ENCODE measurements at regions not wholly inside any gene's neighbourhood (a gene's known extent, or its start where the extent isn't known, plus 50 kb on each side); places are given as distances from the start of the nearest gene placed in this dataset.
"Not testable (repeated sequence)": the region's sequence is repeated elsewhere in the genome, so short reads cannot be mapped to it uniquely, and the experiment has no call there.

DNA sequence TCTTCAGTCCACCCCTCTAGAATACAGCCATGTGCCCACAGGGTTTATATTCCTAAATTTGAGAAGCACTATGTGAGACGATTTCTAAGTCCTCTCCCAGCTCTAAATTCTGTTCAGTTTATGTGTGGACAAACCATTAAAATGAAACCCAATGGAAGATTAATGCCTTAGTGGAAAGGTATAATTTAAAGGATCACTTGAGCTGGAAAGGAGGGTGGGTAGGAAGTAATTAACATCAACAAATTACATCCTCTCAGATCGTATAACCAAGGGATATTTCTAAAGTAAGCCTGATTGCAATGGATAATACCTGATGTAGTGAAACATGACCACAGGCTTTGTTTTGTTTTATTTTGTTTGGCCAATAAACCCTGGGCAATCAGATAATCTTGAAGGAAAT, 511.0 kb upstream of the COBL start:
- Mint-ChIP-seq H3K9me3 (peaks cover 15% of the 10 kb centered on the region), H3K36me3 (ENCODE audit: low read depth) (no peaks in the 10 kb centered on the region)

DNA sequence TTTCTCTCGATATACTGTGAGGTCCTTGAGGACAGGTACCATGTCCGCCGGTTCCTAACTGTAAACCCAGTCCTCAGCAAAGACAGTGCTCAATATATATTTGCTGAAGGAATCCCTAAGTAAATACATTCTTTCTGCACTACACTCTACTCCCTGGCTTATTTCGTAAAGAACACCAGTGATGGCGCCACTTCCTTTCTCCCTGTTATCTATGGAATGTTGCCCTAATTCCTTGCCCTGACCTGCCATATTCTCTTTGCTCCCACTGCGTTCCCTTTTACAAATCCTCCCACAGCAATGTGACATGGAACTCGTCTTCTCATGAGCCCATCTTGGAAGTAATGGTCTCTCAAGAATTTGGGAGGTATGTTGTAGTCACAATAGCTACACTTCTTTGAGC, 507.4 kb upstream of the COBL start:
- H3K4me1 Mint-ChIP-seq = no peaks in the 10 kb centered on the region

More for the DNA sequence above, 511.0 kb upstream of the COBL start:
- TF ChIP-seq, protein P1, sequence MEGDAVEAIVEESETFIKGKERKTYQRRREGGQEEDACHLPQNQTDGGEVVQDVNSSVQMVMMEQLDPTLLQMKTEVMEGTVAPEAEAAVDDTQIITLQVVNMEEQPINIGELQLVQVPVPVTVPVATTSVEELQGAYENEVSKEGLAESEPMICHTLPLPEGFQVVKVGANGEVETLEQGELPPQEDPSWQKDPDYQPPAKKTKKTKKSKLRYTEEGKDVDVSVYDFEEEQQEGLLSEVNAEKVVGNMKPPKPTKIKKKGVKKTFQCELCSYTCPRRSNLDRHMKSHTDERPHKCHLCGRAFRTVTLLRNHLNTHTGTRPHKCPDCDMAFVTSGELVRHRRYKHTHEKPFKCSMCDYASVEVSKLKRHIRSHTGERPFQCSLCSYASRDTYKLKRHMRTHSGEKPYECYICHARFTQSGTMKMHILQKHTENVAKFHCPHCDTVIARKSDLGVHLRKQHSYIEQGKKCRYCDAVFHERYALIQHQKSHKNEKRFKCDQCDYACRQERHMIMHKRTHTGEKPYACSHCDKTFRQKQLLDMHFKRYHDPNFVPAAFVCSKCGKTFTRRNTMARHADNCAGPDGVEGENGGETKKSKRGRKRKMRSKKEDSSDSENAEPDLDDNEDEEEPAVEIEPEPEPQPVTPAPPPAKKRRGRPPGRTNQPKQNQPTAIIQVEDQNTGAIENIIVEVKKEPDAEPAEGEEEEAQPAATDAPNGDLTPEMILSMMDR (IDR thresholded peaks at IDR 0.05; ENCODE audit: unreplicated experiment in 3 of 3) = no peak
- H3K4me1 Mint-ChIP-seq = no peaks in the 10 kb centered on the region
- H3K4me3 Mint-ChIP-seq = no peak overlapping the region
- no peaks in the 10 kb centered on the region for H3K27me3 Mint-ChIP-seq (ENCODE audit: low read depth)
- no peak overlapping the region for H3K27ac Mint-ChIP-seq

DNA sequence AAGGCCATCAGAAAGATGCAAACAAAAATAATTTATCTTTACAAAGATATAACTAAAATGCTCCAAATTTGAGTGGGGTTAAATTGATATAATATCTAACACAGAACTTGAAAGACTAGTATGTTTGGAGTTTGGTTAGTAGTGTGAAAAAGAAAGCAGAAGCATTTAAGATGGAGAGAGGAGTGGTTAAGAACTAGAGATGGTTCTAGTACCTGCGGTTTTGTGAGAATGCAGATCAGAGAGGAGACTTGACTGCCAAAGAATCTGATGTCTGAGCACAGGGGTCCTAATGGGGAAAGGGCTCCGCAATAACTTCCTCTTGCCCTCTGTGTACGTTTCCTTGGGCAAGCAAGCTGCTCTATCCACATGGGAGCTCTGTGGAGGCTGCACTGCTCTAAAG, 506.8 kb upstream of the COBL start:
- Mint-ChIP-seq H3K27me3 (ENCODE audit: low read depth) (no peaks in the 10 kb centered on the region), H3K36me3 (ENCODE audit: low read depth) (no peaks in the 10 kb centered on the region), H3K4me1 (no peaks in the 10 kb centered on the region), H3K4me3 (no peak overlapping the region), H3K27ac (no peak overlapping the region), H3K9me3 (peaks cover 4% of the 10 kb centered on the region)
- TF ChIP-seq, protein P1 (IDR thresholded peaks at IDR 0.05; ENCODE audit: unreplicated experiment in 3 of 3) = no peak

More for the DNA sequence above, 507.4 kb upstream of the COBL start:
- TF ChIP-seq, protein P1 (IDR thresholded peaks at IDR 0.05; ENCODE audit: unreplicated experiment in 3 of 3) = no peak
- no peaks in the 10 kb centered on the region for H3K27me3 Mint-ChIP-seq (ENCODE audit: low read depth)
- H3K36me3 Mint-ChIP-seq (ENCODE audit: low read depth) = no peaks in the 10 kb centered on the region
- no peak overlapping the region for H3K27ac Mint-ChIP-seq
- peaks cover 5% of the 10 kb centered on the region for H3K9me3 Mint-ChIP-seq
- no peak overlapping the region for H3K4me3 Mint-ChIP-seq

DNA sequence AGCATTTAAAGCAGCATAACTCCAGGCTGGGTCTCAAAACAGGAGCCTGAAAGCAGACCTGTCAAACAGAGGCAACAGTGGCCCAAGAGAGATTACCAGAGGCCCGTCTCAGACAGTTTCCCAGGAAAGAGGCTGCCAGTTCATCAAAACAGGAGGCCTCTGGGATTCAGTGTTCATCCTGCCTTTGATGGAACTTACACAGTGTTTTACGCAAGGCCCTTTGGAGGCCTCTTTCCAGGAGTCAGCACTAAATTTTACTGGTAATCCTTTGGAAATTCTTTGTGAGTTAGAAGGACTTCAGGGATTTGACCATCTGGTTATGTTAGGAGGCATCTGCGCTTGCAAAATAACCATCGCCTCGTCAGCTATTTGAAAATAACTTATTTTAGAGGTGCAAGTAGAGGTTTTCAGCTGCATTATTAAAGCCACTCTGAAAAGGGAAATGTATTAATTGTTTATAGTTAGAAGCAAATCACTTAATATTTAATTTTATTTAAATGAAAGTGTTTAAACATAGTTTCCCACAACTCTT, 501.2 kb upstream of the COBL start:
- Mint-ChIP-seq H3K9me3 (peaks cover 10% of the 10 kb centered on the region), H3K36me3 (ENCODE audit: low read depth) (no peaks in the 10 kb centered on the region), H3K27me3 (ENCODE audit: low read depth) (no peaks in the 10 kb centered on the region), H3K27ac (no peak overlapping the region), H3K4me3 (no peak overlapping the region), H3K4me1 (peaks cover 3% of the 10 kb centered on the region)
- TF ChIP-seq, protein P1 (IDR thresholded peaks at IDR 0.05; ENCODE audit: unreplicated experiment in 3 of 3) = no peak

DNA sequence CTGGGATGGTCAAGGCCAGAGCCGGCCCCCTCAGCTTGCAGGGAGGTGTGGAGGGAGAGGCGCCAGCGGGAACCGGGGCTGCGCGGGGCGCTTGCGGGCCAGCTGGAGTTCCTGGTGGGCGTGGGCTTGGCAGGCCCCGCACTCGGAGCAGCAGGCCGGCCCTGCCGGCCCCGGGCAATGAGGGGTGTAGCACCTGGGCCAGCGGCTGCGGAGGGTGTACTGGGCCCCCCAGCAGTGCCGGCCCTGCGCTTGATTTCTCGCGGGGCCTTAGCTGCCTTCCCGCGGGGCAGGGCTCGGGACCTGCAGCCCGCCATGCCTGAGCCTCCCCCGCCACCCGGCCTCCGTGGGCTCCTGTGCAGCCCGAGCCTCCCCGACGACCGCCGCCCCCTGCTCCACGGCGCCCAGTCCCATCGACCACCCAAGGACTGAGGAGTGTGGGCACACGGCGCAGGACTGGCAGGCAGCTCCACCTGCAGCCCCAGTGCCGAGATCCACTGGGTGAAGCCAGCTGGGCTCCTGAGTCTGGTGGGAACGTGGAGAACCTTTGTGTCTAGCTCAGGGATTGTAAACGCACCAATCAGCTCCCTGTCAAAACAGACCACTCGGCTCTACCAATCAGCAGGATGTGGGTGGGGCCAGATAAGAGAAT, 489.3 kb upstream of the COBL start:
- not testable (repeated sequence) for H3K4me3 Mint-ChIP-seq; H3K36me3 Mint-ChIP-seq (ENCODE audit: low read depth); H3K27ac Mint-ChIP-seq; H3K27me3 Mint-ChIP-seq (ENCODE audit: low read depth); H3K4me1 Mint-ChIP-seq; H3K9me3 Mint-ChIP-seq

DNA sequence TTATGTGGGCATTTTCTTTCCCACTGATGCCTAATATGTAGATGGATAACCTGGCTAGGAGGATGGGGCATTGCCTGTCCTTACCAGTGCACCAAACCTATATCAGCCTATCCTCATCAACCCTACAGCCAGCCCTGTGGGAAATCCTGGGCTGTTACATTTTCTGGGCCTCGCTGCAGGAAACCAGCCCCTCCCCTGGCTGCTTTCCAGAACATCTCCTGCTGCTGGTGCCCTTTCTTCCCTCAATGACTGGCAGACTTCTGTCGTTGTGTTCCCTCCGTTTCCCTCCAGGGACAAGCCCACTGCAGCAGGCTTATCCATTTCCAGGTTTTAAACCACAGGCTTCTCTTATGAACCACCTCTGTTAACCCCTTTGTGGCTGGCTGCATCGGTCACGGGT, 486.1 kb upstream of the COBL start:
- TF ChIP-seq, protein P1 (IDR thresholded peaks at IDR 0.05; ENCODE audit: unreplicated experiment in 3 of 3) = no peak
- no peaks in the 10 kb centered on the region for H3K27me3 Mint-ChIP-seq (ENCODE audit: low read depth)
- no peak overlapping the region for H3K27ac Mint-ChIP-seq
- H3K36me3 Mint-ChIP-seq (ENCODE audit: low read depth) = no peaks in the 10 kb centered on the region
- H3K4me1 Mint-ChIP-seq = no peaks in the 10 kb centered on the region
- H3K4me3 Mint-ChIP-seq = no peak overlapping the region
- peaks cover 3% of the 10 kb centered on the region for H3K9me3 Mint-ChIP-seq
